HEK293 (cell line): ENCODE measurements at regions not wholly inside any gene's neighbourhood (a gene's known extent, or its start where the extent isn't known, plus 50 kb on each side); places are given as distances from the start of the nearest gene placed in this dataset.
"Not testable (repeated sequence)": the region's sequence is repeated elsewhere in the genome, so short reads cannot be mapped to it uniquely, and the experiment has no call there.

Experiments
- CTCF ChIA-PET: fragments of 350-600 bp; formaldehyde crosslinking; extraction: SDS; loops from one replicate; lab custom pipeline; 2021; ENCODE audit warnings: antibody characterized with exemption; lab: Yijun Ruan, JAX
- POLR2A ChIA-PET: fragments of 300-600 bp; formaldehyde crosslinking; extraction: SDS; loops from one replicate; lab custom pipeline; 2020; ENCODE audit warnings: antibody characterized with exemption, inconsistent platforms; lab: Yijun Ruan, JAX
- H3K27ac ChIP-seq: fragments of 200-500 bp; sonication (Bioruptor generic); 2 replicates; pipeline ENCODE4 v1.5.1; 2014; ENCODE audit warnings: low read depth, low read length, control low read depth, inconsistent platforms; ENCODE audit errors: extremely low read depth
- H3K36me3 ChIP-seq, 2 experiments: fragments of 200-500 bp in 1 of 2; sonication (Bioruptor generic) in 1 of 2; 1 replicate in 1 of 2; 2 replicates in 1 of 2; pipeline ENCODE4 v1.5.1; 2014 to 2017; ENCODE audit warnings: inconsistent platforms in 2 of 2, low read length in 2 of 2; ENCODE audit not compliant: control insufficient read depth in 2 of 2, insufficient read depth in 1 of 2
- H3K4me1 ChIP-seq: fragments of 200-500 bp; sonication (Bioruptor generic); 2 replicates; pipeline ENCODE4 v1.5.1; 2014; ENCODE audit warnings: mild to moderate bottlenecking, low read length, inconsistent platforms; ENCODE audit not compliant: control insufficient read depth, insufficient read depth
- H3K4me3 ChIP-seq: 2 replicates; pipeline ENCODE4 v1.5.1; 2011; ENCODE audit warnings: low read depth, mild to moderate bottlenecking, control low read depth, low read length, moderate library complexity
- H3K9me3 ChIP-seq: fragments of 200-500 bp; sonication (Bioruptor generic); 2 replicates; pipeline ENCODE4 v1.5.1; 2014; ENCODE audit warnings: low read depth, low read length, inconsistent platforms; ENCODE audit not compliant: control insufficient read depth, insufficient read depth

DNA sequence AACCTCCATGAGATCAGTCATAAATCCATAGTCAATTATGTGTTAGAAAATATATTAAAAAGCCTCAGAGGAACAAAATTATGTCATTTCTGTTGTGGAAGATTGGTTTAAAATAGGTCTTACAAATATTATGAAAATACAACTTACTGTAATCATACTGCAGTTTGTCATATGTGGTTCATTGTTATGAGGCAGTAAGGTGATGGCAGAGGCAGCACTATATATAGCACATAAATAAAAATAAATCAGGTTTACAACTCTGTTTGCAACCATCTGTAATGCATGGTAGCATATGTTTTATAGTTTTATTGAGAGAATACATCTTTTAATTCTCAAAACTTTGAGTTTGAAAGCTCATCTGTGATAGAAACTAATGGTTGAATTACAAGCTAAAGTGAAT is 651.4 kb downstream of the PCDH11X start:
- H3K9me3 ChIP-seq, H3K36me3 ChIP-seq, H3K4me1 ChIP-seq, CTCF ChIA-PET, H3K27ac ChIP-seq, H3K4me3 ChIP-seq, POLR2A ChIA-PET: not testable (repeated sequence)

DNA sequence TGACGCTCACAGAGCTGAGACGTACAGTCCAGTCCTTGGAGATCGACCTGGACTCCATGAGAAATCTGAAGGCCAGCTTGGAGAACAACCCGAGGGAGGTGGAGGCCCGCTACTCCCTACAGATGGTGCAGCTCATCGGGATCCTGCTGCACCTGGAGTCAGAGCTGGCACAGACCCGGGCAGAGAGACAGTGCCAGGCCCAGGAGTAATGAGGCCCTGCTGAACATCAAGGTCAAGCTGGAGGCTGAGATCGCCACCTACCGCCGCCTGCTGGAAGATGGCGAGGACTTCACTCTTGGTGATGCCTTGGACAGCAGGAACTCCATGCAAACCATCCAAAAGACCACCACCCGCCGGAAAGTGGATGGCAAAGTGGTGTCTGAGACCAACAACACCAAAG is 681.4 kb downstream of the PCDH11X start:
- H3K4me3 ChIP-seq, H3K4me1 ChIP-seq, H3K36me3 ChIP-seq, POLR2A ChIA-PET, H3K27ac ChIP-seq, H3K9me3 ChIP-seq: not testable (repeated sequence)
- CTCF ChIA-PET, result interaction anchor here (0.6 kb wide), 1 partner anchor 436 kb away, joined by 3 read pairs; no protein-coding TSS in a partner anchor

DNA sequence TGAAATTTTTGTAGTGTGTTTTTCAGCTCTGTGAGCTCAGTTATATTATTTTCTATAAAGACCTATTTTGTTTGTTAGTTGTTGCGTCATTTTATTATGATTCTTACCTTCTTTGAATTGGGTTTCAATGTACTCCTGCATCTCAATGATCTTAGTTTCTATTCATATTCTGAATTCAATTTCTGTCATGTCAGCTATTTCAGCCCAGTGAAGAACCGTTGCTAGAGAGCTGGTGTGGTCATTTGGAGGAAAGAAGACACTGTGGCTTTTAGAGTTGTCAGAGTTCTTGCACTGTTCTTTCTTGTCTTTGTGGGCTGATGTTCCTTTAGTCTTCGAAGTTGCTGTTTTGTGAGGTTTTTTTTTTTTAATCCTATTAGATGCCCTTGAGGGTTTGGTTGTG is 701.0 kb downstream of the PCDH11X start:
- POLR2A ChIA-PET, H3K4me1 ChIP-seq, H3K27ac ChIP-seq, H3K36me3 ChIP-seq, CTCF ChIA-PET, H3K4me3 ChIP-seq, H3K9me3 ChIP-seq: not testable (repeated sequence)

DNA sequence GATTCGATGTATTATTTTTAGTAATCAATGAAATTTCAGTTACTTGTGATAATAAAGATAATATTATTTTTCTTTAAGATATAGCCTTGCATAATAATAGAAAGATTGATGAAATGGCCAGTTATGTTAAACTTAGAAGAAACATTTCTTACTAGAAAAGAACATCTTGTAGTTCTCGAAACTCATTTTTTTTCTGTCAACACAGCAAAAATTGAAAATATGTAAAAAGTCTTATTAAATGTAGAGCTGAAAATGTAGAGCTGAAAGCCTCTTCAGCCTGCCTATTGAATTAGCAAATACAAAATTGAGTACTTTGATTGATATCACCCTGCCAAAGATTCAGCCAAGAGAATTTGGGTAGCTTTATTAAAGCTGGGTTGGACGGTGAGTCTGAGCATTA is 706.3 kb downstream of the PCDH11X start:
- H3K4me3 ChIP-seq, CTCF ChIA-PET, POLR2A ChIA-PET, H3K27ac ChIP-seq, H3K36me3 ChIP-seq, H3K4me1 ChIP-seq, H3K9me3 ChIP-seq: not testable (repeated sequence)

DNA sequence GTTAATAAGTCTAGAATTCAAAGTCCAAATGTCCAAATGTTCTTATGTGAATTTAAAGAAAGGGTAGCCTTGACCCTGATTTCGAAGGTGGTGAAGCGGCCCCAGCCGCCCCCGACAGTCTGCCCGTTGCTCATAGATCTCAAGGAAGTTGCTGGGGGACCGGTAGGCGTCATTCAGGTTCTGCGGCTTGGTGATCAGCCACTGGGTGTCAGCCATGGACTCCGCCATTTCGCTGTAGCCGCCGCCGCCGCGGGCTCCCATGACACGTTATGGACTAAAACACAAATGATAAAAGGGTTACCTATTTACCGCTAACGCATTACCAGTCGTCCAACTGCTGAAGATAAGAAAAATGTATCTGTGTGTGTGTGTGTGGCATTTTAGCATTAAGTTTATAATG is 736.1 kb downstream of the PCDH11X start:
- H3K4me1 ChIP-seq, POLR2A ChIA-PET, H3K4me3 ChIP-seq, CTCF ChIA-PET, H3K36me3 ChIP-seq, H3K9me3 ChIP-seq, H3K27ac ChIP-seq: not testable (repeated sequence)

DNA sequence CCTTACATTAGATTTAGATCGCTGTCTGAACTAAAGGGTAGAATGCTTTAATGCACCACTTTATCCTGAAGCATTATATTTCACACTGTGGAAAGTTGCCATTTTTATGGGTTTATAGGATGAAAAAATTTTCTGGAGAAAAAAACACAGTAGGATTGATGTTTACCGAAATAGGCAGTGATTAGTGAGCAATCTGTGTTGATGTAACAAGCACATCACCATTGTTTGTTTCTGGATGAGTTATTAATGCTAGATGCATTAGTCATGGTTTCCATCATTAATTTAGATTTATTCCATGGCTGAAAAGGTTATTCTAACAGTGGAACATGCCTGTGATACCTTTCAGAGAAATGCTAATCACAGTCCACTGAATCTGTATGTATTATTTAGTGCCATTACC is 749.8 kb downstream of the PCDH11X start:
- CTCF ChIA-PET, H3K9me3 ChIP-seq, H3K27ac ChIP-seq, H3K36me3 ChIP-seq, H3K4me3 ChIP-seq, H3K4me1 ChIP-seq, POLR2A ChIA-PET: not testable (repeated sequence)

DNA sequence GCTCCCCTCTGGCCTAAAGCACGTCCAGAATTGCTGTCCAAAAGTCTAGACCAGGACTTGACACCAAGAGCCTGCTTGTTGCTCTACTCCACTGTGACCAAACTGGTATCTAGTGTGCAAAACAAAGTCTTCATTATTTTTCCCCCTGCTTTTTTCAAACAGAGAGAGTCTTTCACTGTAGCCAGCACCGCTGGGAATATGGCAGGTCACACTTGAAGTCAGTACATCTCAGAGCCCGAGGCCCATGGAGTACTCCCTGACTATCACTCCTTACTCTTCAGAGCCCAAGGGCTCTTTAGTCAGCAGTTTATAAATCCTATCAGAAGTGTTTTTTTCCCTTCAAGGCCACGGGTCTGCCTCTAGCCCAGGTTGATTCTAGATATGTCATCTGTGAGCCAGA is 761.3 kb downstream of the PCDH11X start:
- H3K4me1 ChIP-seq, H3K36me3 ChIP-seq, H3K4me3 ChIP-seq, H3K9me3 ChIP-seq, H3K27ac ChIP-seq, POLR2A ChIA-PET, CTCF ChIA-PET: not testable (repeated sequence)

DNA sequence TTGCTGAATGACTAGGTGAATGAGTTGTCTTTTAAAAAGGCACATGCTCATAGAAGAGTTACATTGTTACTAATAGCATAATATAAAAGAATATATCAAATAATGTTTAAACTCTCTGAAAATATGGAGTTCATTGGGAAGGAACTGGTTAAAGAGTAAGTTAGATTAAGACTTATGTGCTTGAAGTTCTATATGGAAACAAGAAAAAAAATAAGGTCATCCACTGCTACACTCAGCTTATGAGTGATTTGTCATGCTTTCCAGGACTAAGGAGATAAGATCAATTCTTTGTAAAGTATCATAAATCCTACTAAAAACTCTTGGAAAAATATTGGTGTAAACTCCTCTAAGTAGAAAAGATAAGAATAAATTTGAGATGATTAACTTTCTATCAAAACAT is 779.1 kb downstream of the PCDH11X start:
- H3K4me3 ChIP-seq, H3K9me3 ChIP-seq, POLR2A ChIA-PET, CTCF ChIA-PET, H3K4me1 ChIP-seq, H3K36me3 ChIP-seq, H3K27ac ChIP-seq: not testable (repeated sequence)

DNA sequence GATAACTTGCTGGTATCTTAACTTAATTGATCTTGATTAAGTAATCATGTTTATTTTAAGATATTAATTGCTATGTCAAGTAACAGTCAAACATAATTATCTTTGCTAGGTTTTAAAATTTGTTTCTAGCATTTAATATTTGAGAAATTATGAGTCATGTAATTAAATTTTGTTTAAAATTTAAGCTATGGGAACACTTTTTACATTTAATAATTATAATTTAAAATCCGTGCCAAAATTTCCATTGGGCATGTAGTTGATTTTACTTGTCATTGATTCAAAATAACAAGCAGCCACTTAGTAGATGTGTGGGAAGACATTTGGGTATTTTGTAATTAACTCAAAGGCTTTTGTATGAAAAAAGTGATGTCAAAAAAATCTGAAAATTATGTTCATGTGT is 779.6 kb downstream of the PCDH11X start:
- H3K27ac ChIP-seq, H3K36me3 ChIP-seq, POLR2A ChIA-PET, H3K9me3 ChIP-seq, H3K4me3 ChIP-seq, CTCF ChIA-PET, H3K4me1 ChIP-seq: not testable (repeated sequence)

DNA sequence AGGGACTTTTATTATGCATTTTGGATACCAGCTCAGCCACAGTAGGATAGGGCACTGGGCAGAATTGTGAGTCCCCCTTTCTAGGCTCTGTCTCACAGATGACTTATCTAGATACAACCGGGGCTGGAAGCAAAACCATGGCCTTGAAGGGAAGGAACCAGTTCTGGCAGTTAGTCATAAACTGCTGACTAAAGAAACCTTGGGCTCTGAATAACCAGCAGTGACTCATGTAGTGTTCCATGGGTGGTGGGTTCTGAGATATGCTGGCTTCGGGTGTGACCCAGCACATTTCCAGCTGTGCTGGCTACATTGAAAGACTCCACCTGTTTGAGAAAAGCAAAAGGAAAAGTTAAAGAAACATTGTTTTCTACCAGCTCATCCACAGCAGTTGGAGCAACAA is 780.9 kb downstream of the PCDH11X start:
- H3K4me3 ChIP-seq, H3K4me1 ChIP-seq, H3K27ac ChIP-seq, CTCF ChIA-PET, H3K36me3 ChIP-seq, POLR2A ChIA-PET, H3K9me3 ChIP-seq: not testable (repeated sequence)

DNA sequence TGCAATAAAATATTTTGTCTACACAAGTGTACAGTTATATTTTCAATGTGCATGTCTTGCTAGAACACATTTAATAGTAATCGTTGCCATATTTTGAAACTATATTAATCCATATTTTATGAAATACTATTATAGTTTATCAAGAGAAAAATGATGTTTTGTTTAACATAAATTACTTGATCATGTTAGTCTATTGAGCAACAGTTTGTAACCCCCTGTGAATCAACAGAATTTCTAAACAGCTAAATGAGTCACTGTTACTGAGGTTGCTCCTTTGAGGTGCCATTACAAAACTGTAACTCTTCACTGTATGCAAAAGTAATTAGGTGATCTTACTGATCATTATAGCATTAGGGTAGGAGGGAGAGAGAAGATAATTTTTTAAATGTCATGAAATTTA is 791.0 kb downstream of the PCDH11X start:
- H3K9me3 ChIP-seq, H3K27ac ChIP-seq, H3K4me1 ChIP-seq, CTCF ChIA-PET, H3K36me3 ChIP-seq, POLR2A ChIA-PET, H3K4me3 ChIP-seq: not testable (repeated sequence)

DNA sequence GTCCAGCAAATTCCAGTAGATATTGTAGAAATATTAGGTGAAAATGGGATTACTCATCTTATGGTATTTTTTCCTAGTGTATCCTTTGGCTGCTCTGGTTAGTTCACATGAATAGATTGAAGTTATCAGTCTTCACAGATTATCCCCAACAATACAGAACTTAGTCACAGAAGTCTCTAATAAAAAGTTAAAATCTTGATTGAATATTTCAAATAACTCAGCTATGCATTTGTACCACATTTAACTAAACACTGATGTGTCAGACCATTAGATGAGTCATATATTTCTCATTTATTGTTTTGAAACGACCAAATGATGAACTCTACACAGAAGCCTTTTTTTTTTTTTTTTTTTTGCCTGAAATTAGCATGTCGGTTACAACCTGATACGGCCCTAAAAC is 807.5 kb downstream of the PCDH11X start:
- H3K36me3 ChIP-seq, H3K4me3 ChIP-seq, H3K27ac ChIP-seq, POLR2A ChIA-PET, H3K4me1 ChIP-seq, CTCF ChIA-PET, H3K9me3 ChIP-seq: not testable (repeated sequence)
